ENCODE measurements at regions not wholly inside any gene's neighbourhood (a gene's known extent, or its start where the extent isn't known, plus 50 kb on each side); places are given as distances from the start of the nearest gene placed in this dataset.

- Histone ChIP-seq H3K4me1 (ENCODE audit: insufficient read depth, low read length, severe bottlenecking) (no peaks in the 10 kb centered on the region), H3K36me3 (ENCODE audit: insufficient read depth, low read length) (no peaks in the 10 kb centered on the region; the same call in 1 of the 2 replicates), H3K9me3 (ENCODE audit: low read length) (peaks cover 30% of the 10 kb centered on the region), H3K79me2 (ENCODE audit: insufficient read depth, low read length) (no peaks in the 10 kb centered on the region), H2AFZ (ENCODE audit: low read length) (no peak overlapping the region), H3K9me2 (ENCODE audit: low read depth, low read length) (no peaks in the 10 kb centered on the region), H3F3A (ENCODE audit: insufficient read depth, low read length) (no peaks in the 10 kb centered on the region), H4K20me1 (ENCODE audit: insufficient read depth, low read length) (no peaks in the 10 kb centered on the region), H3K27me3 (ENCODE audit: insufficient read depth, low read length) (no peaks in the 10 kb centered on the region), H3K9ac (ENCODE audit: low read length) (no peak overlapping the region), H3K4me3 (ENCODE audit: low read depth, low read length, poor library complexity, severe bottlenecking) (no peak overlapping the region), H3K4me2 (ENCODE audit: low read length) (no peak overlapping the region), H3K27ac (ENCODE audit: low read depth, low read length, poor library complexity, severe bottlenecking) (no peak overlapping the region)
- TF ChIP-seq CTCF (IDR thresholded peaks at IDR 0.05; ENCODE audit: low read length) (no peak), EZH2 (IDR thresholded peaks at IDR 0.05; ENCODE audit: borderline replicate concordance, low read length) (no peak)
Observed at GRCh38 chr4:132059227-132059626, 1089.9 kb upstream of the PCDH10 start.

GRCh38 chr4:132062611-132063239, 1086.4 kb upstream of the PCDH10 start:
- Histone ChIP-seq H3K36me3 (ENCODE audit: insufficient read depth, low read length) (no peaks in the 10 kb centered on the region; the same call in 1 of the 2 replicates), H3K27me3 (ENCODE audit: insufficient read depth, low read length) (no peaks in the 10 kb centered on the region), H3K9ac (ENCODE audit: low read length) (no peak overlapping the region), H3K27ac (ENCODE audit: low read depth, low read length, poor library complexity, severe bottlenecking) (no peak overlapping the region), H3K9me2 (ENCODE audit: low read depth, low read length) (no peaks in the 10 kb centered on the region), H4K20me1 (ENCODE audit: insufficient read depth, low read length) (no peaks in the 10 kb centered on the region), H3K9me3 (ENCODE audit: low read length) (peaks cover 30% of the 10 kb centered on the region), H2AFZ (ENCODE audit: low read length) (0 out of 2 replicates have a peak overlapping the region, but pooled peaks have one; percentile 23), H3K79me2 (ENCODE audit: insufficient read depth, low read length) (no peaks in the 10 kb centered on the region), H3K4me3 (ENCODE audit: low read depth, low read length, poor library complexity, severe bottlenecking) (no peak overlapping the region), H3K4me2 (ENCODE audit: low read length) (no peak overlapping the region), H3F3A (ENCODE audit: insufficient read depth, low read length) (no peaks in the 10 kb centered on the region), H3K4me1 (ENCODE audit: insufficient read depth, low read length, severe bottlenecking) (peaks cover 8% of the 10 kb centered on the region)
- no peak for TF ChIP-seq CTCF (IDR thresholded peaks at IDR 0.05; ENCODE audit: low read length)
- TF ChIP-seq EZH2 (IDR thresholded peaks at IDR 0.05; ENCODE audit: borderline replicate concordance, low read length): no peak

- Histone ChIP-seq H4K20me1 (ENCODE audit: insufficient read depth, low read length) (no peaks in the 10 kb centered on the region), H3K4me2 (ENCODE audit: low read length) (no peak overlapping the region), H3K79me2 (ENCODE audit: insufficient read depth, low read length) (no peaks in the 10 kb centered on the region), H2AFZ (ENCODE audit: low read length) (peak overlapping the region; percentile 23; the same call in 1 of the 2 replicates), H3K36me3 (ENCODE audit: insufficient read depth, low read length) (no peaks in the 10 kb centered on the region; the same call in 1 of the 2 replicates), H3K27me3 (ENCODE audit: insufficient read depth, low read length) (no peaks in the 10 kb centered on the region), H3K4me1 (ENCODE audit: insufficient read depth, low read length, severe bottlenecking) (peaks cover 8% of the 10 kb centered on the region), H3K27ac (ENCODE audit: low read depth, low read length, poor library complexity, severe bottlenecking) (no peak overlapping the region), H3K9me3 (ENCODE audit: low read length) (peaks cover 20% of the 10 kb centered on the region), H3K4me3 (ENCODE audit: low read depth, low read length, poor library complexity, severe bottlenecking) (no peak overlapping the region), H3K9me2 (ENCODE audit: low read depth, low read length) (no peaks in the 10 kb centered on the region), H3K9ac (ENCODE audit: low read length) (no peak overlapping the region), H3F3A (ENCODE audit: insufficient read depth, low read length) (no peaks in the 10 kb centered on the region)
- TF ChIP-seq EZH2 (IDR thresholded peaks at IDR 0.05; ENCODE audit: borderline replicate concordance, low read length) (no peak), CTCF (IDR thresholded peaks at IDR 0.05; ENCODE audit: low read length) (no peak)
Observed at GRCh38 chr4:132063829-132064228, 1085.3 kb upstream of the PCDH10 start.
